Thymus (tissue), 11 donors: ENCODE measurements at regions not wholly inside any gene's neighbourhood (a gene's known extent, or its start where the extent isn't known, plus 50 kb on each side); places are given as distances from the start of the nearest gene placed in this dataset.

ENCODE experiments used
- DNase-seq, 9 donors: peaks; one replicate each; pipeline ENCODE4 v3.0.0-alpha.2; 2013; ENCODE audit warnings: low spot score in 9 of 9, low read depth in 6 of 9, missing footprints in 1 of 9
- H3K27ac ChIP-seq, 2 donors: one replicate each; pipeline ENCODE4 v1.5.1; 2013; ENCODE audit warnings: control low read depth in 1 of 2, low read depth in 1 of 2, low read length in 1 of 2, mild to moderate bottlenecking in 1 of 2, moderate library complexity in 1 of 2
- H3K27me3 ChIP-seq, 2 donors: one replicate each; pipeline ENCODE4 v1.5.1; 2013; ENCODE audit warnings: low read length in 1 of 2; ENCODE audit not compliant: control insufficient read depth in 2 of 2, insufficient read depth in 1 of 2
- H3K36me3 ChIP-seq, 2 donors: one replicate each; pipeline ENCODE4 v1.5.1; 2013; ENCODE audit warnings: low read length in 1 of 2, mild to moderate bottlenecking in 1 of 2, moderate library complexity in 1 of 2; ENCODE audit not compliant: control insufficient read depth in 2 of 2, insufficient read depth in 2 of 2
- H3K4me1 ChIP-seq, 2 donors: one replicate each; pipeline ENCODE4 v1.5.1; 2013; ENCODE audit warnings: low read length in 2 of 2; ENCODE audit not compliant: control insufficient read depth in 2 of 2, insufficient read depth in 2 of 2
- H3K4me3 ChIP-seq, 2 donors: one replicate each; pipeline ENCODE4 v1.5.1; 2013; ENCODE audit warnings: low read length in 2 of 2, control low read depth in 1 of 2, mild to moderate bottlenecking in 1 of 2
- H3K9me3 ChIP-seq, 2 donors: one replicate each; pipeline ENCODE4 v1.5.1; 2013; ENCODE audit warnings: low read length in 1 of 2, mild to moderate bottlenecking in 1 of 2; ENCODE audit not compliant: control insufficient read depth in 2 of 2, insufficient read depth in 1 of 2
- WGBS: extraction: QIAGEN DNeasy Blood & Tissue Kit; methylation state at CpG from one replicate; pipeline ENCODE4 v1.1.7; 2013; 5-methylcytosine and 5-hydroxymethylcytosine counted together
- donor health status: healthy.

- Histone ChIP-seq H3K27ac (no peak overlapping the region), H3K4me3 (no peak overlapping the region), H3K4me1 (no peaks in the 10 kb centered on the region), H3K9me3 (no peaks in the 10 kb centered on the region), H3K36me3 (no peaks in the 10 kb centered on the region), H3K27me3 (no peaks in the 10 kb centered on the region)
- DNase-seq, result no peak
- WGBS, result 93% methylated on average over 2 of the region's 2 CpGs
Observed at GRCh38 chr5:89280103-89281037, 397.4 kb upstream of the MEF2C start.

GRCh38 chr5:89279391-89280036 lies 396.5 kb upstream of the MEF2C start:
- Histone ChIP-seq H3K4me3 (no peak overlapping the region), H3K4me1 (no peaks in the 10 kb centered on the region), H3K27me3 (no peaks in the 10 kb centered on the region), H3K9me3 (no peaks in the 10 kb centered on the region), H3K36me3 (no peaks in the 10 kb centered on the region), H3K27ac (no peak overlapping the region)
- DNase-seq, result no peak
- 72% methylated on average over 5 of the region's 5 CpGs for WGBS

GRCh38 chr5:89277816-89278215 lies 394.8 kb upstream of the MEF2C start:
- Histone ChIP-seq H3K36me3 (no peaks in the 10 kb centered on the region), H3K27ac (no peak overlapping the region), H3K4me3 (no peak overlapping the region), H3K4me1 (no peaks in the 10 kb centered on the region), H3K27me3 (no peaks in the 10 kb centered on the region), H3K9me3 (no peaks in the 10 kb centered on the region)
- WGBS, result 94% methylated on average over 4 of the region's 4 CpGs
- no peak for DNase-seq

- H3K9me3 ChIP-seq, result no peaks in the 10 kb centered on the region
- no peak overlapping the region for H3K4me3 ChIP-seq
- H3K27ac ChIP-seq, result no peak overlapping the region
- no peaks in the 10 kb centered on the region for H3K36me3 ChIP-seq
- no peaks in the 10 kb centered on the region for H3K27me3 ChIP-seq
- no peak for DNase-seq
- H3K4me1 ChIP-seq, result no peaks in the 10 kb centered on the region
- 93% methylated on average over 1 of the region's 1 CpG for WGBS
Observed at GRCh38 chr5:89276566-89277305, 393.8 kb upstream of the MEF2C start.

- Histone ChIP-seq H3K4me1 (peaks cover 0 to 3% of the 10 kb centered on the region in 2 donors), H3K36me3 (no peaks in the 10 kb centered on the region), H3K27me3 (no peaks in the 10 kb centered on the region), H3K9me3 (no peaks in the 10 kb centered on the region), H3K27ac (no peak overlapping the region), H3K4me3 (no peak overlapping the region)
- 77% methylated on average over 4 of the region's 4 CpGs for WGBS
- no peak for DNase-seq
Observed at GRCh38 chr5:89275066-89275855, 392.3 kb upstream of the MEF2C start.

GRCh38 chr5:89273289-89273688 lies 390.3 kb upstream of the MEF2C start:
- no peaks in the 10 kb centered on the region for H3K27me3 ChIP-seq
- H3K4me1 ChIP-seq, result peaks cover 0 to 3% of the 10 kb centered on the region in 2 donors
- no peaks in the 10 kb centered on the region for H3K36me3 ChIP-seq
- no peak for DNase-seq
- H3K9me3 ChIP-seq, result no peaks in the 10 kb centered on the region
- H3K4me3 ChIP-seq, result no peak overlapping the region
- 96% methylated on average over 7 of the region's 7 CpGs for WGBS
- no peak overlapping the region for H3K27ac ChIP-seq

- WGBS, result 94% methylated on average over 5 of the region's 5 CpGs
- Histone ChIP-seq H3K9me3 (no peaks in the 10 kb centered on the region), H3K4me3 (no peak overlapping the region), H3K36me3 (no peaks in the 10 kb centered on the region), H3K27me3 (no peaks in the 10 kb centered on the region), H3K27ac (no peak overlapping the region), H3K4me1 (peaks cover 0 to 3% of the 10 kb centered on the region in 2 donors)
- DNase-seq, result no peak
Observed at GRCh38 chr5:89270901-89271300, 387.9 kb upstream of the MEF2C start.

GRCh38 chr5:89269721-89270120 lies 386.7 kb upstream of the MEF2C start:
- DNase-seq, result no peak
- Histone ChIP-seq H3K27me3 (no peaks in the 10 kb centered on the region), H3K9me3 (no peaks in the 10 kb centered on the region), H3K4me1 (peaks cover 0 to 3% of the 10 kb centered on the region in 2 donors), H3K4me3 (no peak overlapping the region), H3K27ac (no peak overlapping the region), H3K36me3 (no peaks in the 10 kb centered on the region)
- WGBS, result 95% methylated on average over 6 of the region's 6 CpGs
